ENCODE measurements at regions not wholly inside any gene's neighbourhood (a gene's known extent, or its start where the extent isn't known, plus 50 kb on each side); places are given as distances from the start of the nearest gene placed in this dataset.
"Not testable (repeated sequence)": the region's sequence is repeated elsewhere in the genome, so short reads cannot be mapped to it uniquely, and the experiment has no call there.

DNA sequence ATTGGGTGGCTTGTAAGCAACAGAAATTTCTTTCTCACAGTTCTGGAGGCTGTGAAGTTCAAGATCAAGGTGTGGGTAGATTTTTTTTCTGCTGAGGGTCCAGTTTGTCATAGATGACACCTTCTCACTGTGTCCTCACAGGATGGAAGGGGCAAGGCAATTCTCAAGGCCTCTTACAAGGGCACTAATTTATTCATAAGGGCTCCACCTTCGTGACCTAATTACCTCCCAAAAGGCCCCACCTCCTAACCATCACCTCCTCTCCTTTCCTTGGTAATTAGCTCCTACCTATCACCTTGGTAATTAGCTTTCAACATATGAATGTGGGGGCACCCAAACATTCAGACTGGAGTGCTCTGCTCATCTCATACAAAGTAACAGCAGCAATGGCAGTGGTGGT lies 92.3 kb upstream of the CD44 start:
- no CpG with 5 or more reads among the region's 1 CpG for WGBS (ENCODE audit: insufficient coverage)
- no peaks in the 10 kb centered on the region for H3K36me3 Mint-ChIP-seq
- no peaks in the 10 kb centered on the region for H3K9me3 ChIP-seq
- ATAC-seq (replicated peaks in 1 of 4) (no peak), DNase-seq (peak in 1 of 35 experiments; percentile 39)
- H3K27ac Mint-ChIP-seq, result peak overlapping the region; percentile 93 to 95
- peak overlapping the region; percentile 98 for H3K27ac ChIP-seq (ENCODE audit: low read length)
- H3K4me1 Mint-ChIP-seq, result peaks cover 95 to 97% (median 97%) of the 10 kb centered on the region in 3 donors
- peak overlapping the region in 1 of 3 donors; percentile 77 for H3K4me3 Mint-ChIP-seq
- no peaks in the 10 kb centered on the region for H3K27me3 Mint-ChIP-seq
- H3K4me1 ChIP-seq (ENCODE audit: control insufficient read depth in 1 of 2, extremely low read depth in 1 of 2, insufficient read depth in 2 of 2, low read length in 2 of 2), result peaks cover 59 to 86% of the 10 kb centered on the region in 2 experiments
- H3K4me3 ChIP-seq (ENCODE audit: control insufficient read depth in 1 of 2, extremely low read depth in 1 of 2, low read length in 1 of 2), result no peak overlapping the region
- no peaks in the 10 kb centered on the region for H3K36me3 ChIP-seq (ENCODE audit: control insufficient read depth in 2 of 2, extremely low read depth in 1 of 2, insufficient read depth in 1 of 2, low read length in 1 of 2)
- POLR2A ChIA-PET, result interaction anchor here (0.5 to 2.3 kb wide), 23 partner anchors 10 to 200 kb away, joined by 3 to 32 read pairs (median 4); partner anchors contain the start of gene CD44 (in 1 of the 2)
- no peaks in the 10 kb centered on the region for H3K27me3 ChIP-seq (replicated peaks in 1 of 2; ENCODE audit: control insufficient read depth in 2 of 2, extremely low read depth in 1 of 2, insufficient read depth in 2 of 2, low read length in 1 of 2)
- peaks cover 0 to 1% (median 0%) of the 10 kb centered on the region in 3 donors for H3K9me3 Mint-ChIP-seq
- CTCF ChIA-PET, result interaction anchor here (0.5 to 2.0 kb wide), 13 partner anchors 12 to 200 kb away, joined by 3 to 8 read pairs (median 6); partner anchors contain the start of gene CD44 (in 1 of the 2)

DNA sequence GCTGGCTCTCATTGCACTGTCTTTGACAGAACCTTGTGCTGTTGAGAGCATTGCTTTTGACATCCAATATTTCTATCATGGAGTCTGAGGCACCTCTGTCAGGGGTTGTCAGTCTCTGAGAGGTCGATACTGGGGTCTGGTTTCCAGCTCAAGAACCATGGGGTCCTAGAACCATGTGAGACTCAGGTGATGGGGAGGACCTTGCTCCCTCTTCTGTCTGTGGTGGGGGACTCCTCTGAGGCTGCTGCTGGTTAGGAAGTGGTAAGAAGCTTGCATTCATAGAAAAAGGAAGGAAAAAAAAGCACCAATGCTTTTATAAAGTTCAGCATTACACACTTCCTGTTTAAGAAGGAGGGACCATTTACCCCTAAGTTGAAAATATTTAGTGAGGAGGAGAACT lies 91.8 kb upstream of the CD44 start:
- CTCF ChIA-PET, result interaction anchor here (0.5 to 2.0 kb wide), 19 partner anchors 10 to 200 kb away, joined by 3 to 8 read pairs (median 5); partner anchors contain the start of gene CD44 (in 1 of the 2)
- H3K36me3 ChIP-seq (ENCODE audit: control insufficient read depth in 2 of 2, extremely low read depth in 1 of 2, insufficient read depth in 1 of 2, low read length in 1 of 2), result no peaks in the 10 kb centered on the region
- no peak overlapping the region for H3K4me3 ChIP-seq (ENCODE audit: control insufficient read depth in 1 of 2, extremely low read depth in 1 of 2, low read length in 1 of 2)
- ATAC-seq (replicated peaks in 1 of 4) (peak; percentile 67 to 72 (median 70)), DNase-seq (peak in 34 of 35 experiments; percentile 29 to 86 (median 58))
- H3K9me3 Mint-ChIP-seq, result peaks cover 0 to 1% (median 0%) of the 10 kb centered on the region in 3 donors
- H3K4me1 Mint-ChIP-seq, result peaks cover 95 to 97% (median 97%) of the 10 kb centered on the region in 3 donors
- WGBS (ENCODE audit: insufficient coverage), result 11% methylated on average over 1 of the region's 1 CpG
- H3K9me3 ChIP-seq, result no peaks in the 10 kb centered on the region
- peak overlapping the region; percentile 98 for H3K27ac ChIP-seq (ENCODE audit: low read length)
- peak overlapping the region; percentile 1 to 77 (median 42) for H3K4me3 Mint-ChIP-seq
- no peaks in the 10 kb centered on the region for H3K27me3 ChIP-seq (replicated peaks in 1 of 2; ENCODE audit: control insufficient read depth in 2 of 2, extremely low read depth in 1 of 2, insufficient read depth in 2 of 2, low read length in 1 of 2)
- POLR2A ChIA-PET, result interaction anchor here (0.6 to 2.3 kb wide), 30 partner anchors 11 to 1459 kb away, joined by 3 to 32 read pairs (median 4); partner anchors contain the start of gene CD44 (in 1 of the 2)
- H3K27me3 Mint-ChIP-seq, result no peaks in the 10 kb centered on the region
- H3K36me3 Mint-ChIP-seq, result no peaks in the 10 kb centered on the region
- peaks cover 59 to 85% of the 10 kb centered on the region in 2 experiments for H3K4me1 ChIP-seq (ENCODE audit: control insufficient read depth in 1 of 2, extremely low read depth in 1 of 2, insufficient read depth in 2 of 2, low read length in 2 of 2)
- H3K27ac Mint-ChIP-seq, result peak overlapping the region; percentile 93 to 95

DNA sequence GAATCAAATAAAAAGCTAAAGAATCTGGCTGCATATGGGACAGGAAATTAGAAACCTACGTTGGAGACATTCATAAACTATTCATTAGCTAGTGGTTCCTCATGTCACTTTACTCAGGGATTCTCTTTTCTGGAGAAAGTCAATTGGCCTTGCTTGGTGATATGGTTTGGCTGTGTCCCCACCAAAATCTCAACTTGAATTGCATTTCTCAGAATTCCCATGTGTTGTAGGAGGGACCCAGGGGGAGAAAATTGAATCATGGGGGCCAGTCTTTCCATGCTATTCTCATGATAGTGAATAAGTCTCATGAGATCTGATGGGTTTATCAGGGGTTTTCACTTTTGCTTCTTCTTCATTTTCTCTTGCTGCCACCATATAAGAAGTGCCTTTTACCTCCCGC lies 91.2 kb upstream of the CD44 start:
- WGBS (ENCODE audit: insufficient coverage), result no CpG with 5 or more reads among the region's 2 CpGs
- Mint-ChIP-seq H3K27ac (peak overlapping the region; percentile 93 to 95), H3K36me3 (no peaks in the 10 kb centered on the region), H3K9me3 (peaks cover 0 to 1% (median 0%) of the 10 kb centered on the region in 3 donors), H3K4me1 (peaks cover 93 to 97% (median 94%) of the 10 kb centered on the region in 3 donors), H3K27me3 (no peaks in the 10 kb centered on the region), H3K4me3 (peak overlapping the region in 2 of 3 donors; percentile 42 to 77)
- H3K27me3 ChIP-seq (replicated peaks in 1 of 2; ENCODE audit: control insufficient read depth in 2 of 2, extremely low read depth in 1 of 2, insufficient read depth in 2 of 2, low read length in 1 of 2), result no peaks in the 10 kb centered on the region
- H3K4me1 ChIP-seq (ENCODE audit: control insufficient read depth in 1 of 2, extremely low read depth in 1 of 2, insufficient read depth in 2 of 2, low read length in 2 of 2), result peaks cover 57 to 80% of the 10 kb centered on the region in 2 experiments
- H3K36me3 ChIP-seq (ENCODE audit: control insufficient read depth in 2 of 2, extremely low read depth in 1 of 2, insufficient read depth in 1 of 2, low read length in 1 of 2), result no peaks in the 10 kb centered on the region
- no peak for ATAC-seq (replicated peaks in 1 of 4)
- no peaks in the 10 kb centered on the region for H3K9me3 ChIP-seq
- ChIA-PET POLR2A (interaction anchor here (0.6 to 2.3 kb wide), 24 partner anchors 11 to 1459 kb away, joined by 3 to 32 read pairs (median 4); partner anchors contain the start of gene CD44 (in 1 of the 2)), CTCF (interaction anchor here (0.7 to 2.0 kb wide), 17 partner anchors 10 to 199 kb away, joined by 3 to 8 read pairs (median 5); partner anchors contain the start of gene CD44 (in 1 of the 2))
- no peak overlapping the region for H3K4me3 ChIP-seq (ENCODE audit: control insufficient read depth in 1 of 2, extremely low read depth in 1 of 2, low read length in 1 of 2)
- no peak for DNase-seq
- peak overlapping the region; percentile 98 for H3K27ac ChIP-seq (ENCODE audit: low read length)

DNA sequence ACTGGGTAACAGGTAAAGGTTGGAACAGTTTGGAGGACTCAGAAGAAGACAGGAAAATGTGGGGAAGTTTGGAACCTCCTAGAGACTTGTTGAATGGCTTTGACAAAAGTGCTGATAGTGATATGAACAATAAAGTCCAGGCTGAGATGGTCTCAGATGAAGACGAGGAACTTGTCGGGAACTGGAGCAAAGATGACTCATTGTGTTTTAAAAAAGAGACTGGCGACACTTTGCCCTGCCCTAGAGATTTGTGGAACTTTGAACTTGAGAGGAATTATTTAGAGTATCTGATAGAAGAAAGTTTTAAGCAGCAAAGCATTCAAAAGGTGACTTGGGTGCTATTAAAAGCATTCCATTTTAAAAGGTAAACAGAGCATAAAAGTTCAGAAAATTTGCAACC lies 90.6 kb upstream of the CD44 start:
- CTCF ChIA-PET, result interaction anchor here in 1 of 2 donors (1.0 to 1.9 kb wide), 4 partner anchors 11 to 114 kb away, joined by 4 to 7 read pairs (median 6); no protein-coding TSS in a partner anchor
- Mint-ChIP-seq H3K4me1 (peaks cover 88 to 91% (median 89%) of the 10 kb centered on the region in 3 donors), H3K27ac (peak overlapping the region; percentile 93 to 95)

DNA sequence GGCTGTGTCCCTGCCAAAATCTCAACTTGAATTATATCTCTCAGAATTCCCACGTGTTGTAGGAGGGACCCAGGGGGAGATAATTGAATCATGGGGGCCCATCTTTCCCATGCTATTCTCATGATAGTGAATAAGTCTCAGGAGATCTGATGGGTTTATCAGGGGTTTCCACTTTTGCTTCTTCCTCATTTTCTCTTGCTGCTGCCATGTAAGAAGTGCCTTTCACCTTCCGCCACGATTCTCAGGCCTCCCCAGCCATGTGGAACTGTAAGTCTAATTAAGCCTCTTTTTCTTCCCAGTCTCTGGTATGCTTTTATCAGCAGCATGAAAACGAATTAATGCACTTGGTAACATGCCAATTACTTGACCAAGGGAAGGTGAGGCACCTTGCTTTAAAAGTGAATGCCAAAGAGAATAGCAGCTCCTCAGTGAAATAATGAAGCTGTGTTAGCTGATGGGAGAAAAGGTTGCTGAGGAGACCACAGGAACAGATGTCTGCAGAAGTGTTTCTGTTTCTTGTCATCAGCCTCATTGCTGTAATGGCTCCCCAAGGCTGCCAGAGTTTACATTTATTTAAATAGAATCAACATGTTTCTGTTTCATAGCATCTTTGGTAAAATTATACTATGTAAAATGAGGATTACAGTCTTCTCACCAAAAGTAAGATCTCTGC lies 89.0 kb upstream of the CD44 start:
- no peak for ATAC-seq (replicated peaks in 1 of 4)
- ChIA-PET POLR2A (interaction anchor here (0.9 to 1.7 kb wide), 5 partner anchors 22 to 114 kb away, joined by 3 to 7 read pairs (median 3); no protein-coding TSS in a partner anchor), CTCF (interaction anchor here (1.1 to 1.8 kb wide), 5 partner anchors 9 to 50 kb away, joined by 3 to 6 read pairs (median 4); no protein-coding TSS in a partner anchor)
- H3K4me1 ChIP-seq (ENCODE audit: control insufficient read depth in 1 of 2, extremely low read depth in 1 of 2, insufficient read depth in 2 of 2, low read length in 2 of 2), result peaks cover 45 to 60% of the 10 kb centered on the region in 2 experiments
- peak overlapping the region; percentile 9 for H3K27ac ChIP-seq (ENCODE audit: low read length)
- no peak for DNase-seq
- peak overlapping the region in 1 of 2 donors; percentile 47 for H3K4me3 ChIP-seq (ENCODE audit: control insufficient read depth in 1 of 2, extremely low read depth in 1 of 2, low read length in 1 of 2)
- H3K36me3 Mint-ChIP-seq, result no peaks in the 10 kb centered on the region
- H3K4me3 Mint-ChIP-seq, result peak overlapping the region; percentile 61 to 77 (median 67)
- 86% methylated on average over 1 of the region's 4 CpGs for WGBS (ENCODE audit: insufficient coverage)
- H3K36me3 ChIP-seq (ENCODE audit: control insufficient read depth in 2 of 2, extremely low read depth in 1 of 2, insufficient read depth in 1 of 2, low read length in 1 of 2), result no peaks in the 10 kb centered on the region
- peaks cover 0 to 2% (median 1%) of the 10 kb centered on the region in 3 donors for H3K9me3 Mint-ChIP-seq
- peaks cover 74 to 76% (median 75%) of the 10 kb centered on the region in 3 donors for H3K4me1 Mint-ChIP-seq
- H3K27me3 Mint-ChIP-seq, result no peaks in the 10 kb centered on the region
- no peaks in the 10 kb centered on the region for H3K9me3 ChIP-seq
- H3K27me3 ChIP-seq (replicated peaks in 1 of 2; ENCODE audit: control insufficient read depth in 2 of 2, extremely low read depth in 1 of 2, insufficient read depth in 2 of 2, low read length in 1 of 2), result no peaks in the 10 kb centered on the region
- H3K27ac Mint-ChIP-seq, result peak overlapping the region; percentile 79 to 95

More for the DNA sequence above, 90.6 kb upstream of the CD44 start:
- H3K36me3 Mint-ChIP-seq; H3K27me3 Mint-ChIP-seq; H3K9me3 Mint-ChIP-seq; DNase-seq; H3K4me3 ChIP-seq (ENCODE audit: control insufficient read depth in 1 of 2, extremely low read depth in 1 of 2, low read length in 1 of 2); ATAC-seq (replicated peaks in 1 of 4); H3K9me3 ChIP-seq; H3K36me3 ChIP-seq (ENCODE audit: control insufficient read depth in 2 of 2, extremely low read depth in 1 of 2, insufficient read depth in 1 of 2, low read length in 1 of 2); H3K27me3 ChIP-seq (replicated peaks in 1 of 2; ENCODE audit: control insufficient read depth in 2 of 2, extremely low read depth in 1 of 2, insufficient read depth in 2 of 2, low read length in 1 of 2): not testable (repeated sequence)
- Histone ChIP-seq H3K4me1 (ENCODE audit: control insufficient read depth in 1 of 2, extremely low read depth in 1 of 2, insufficient read depth in 2 of 2, low read length in 2 of 2) (peaks cover 55 to 75% of the 10 kb centered on the region in 2 experiments), H3K27ac (ENCODE audit: low read length) (peak overlapping the region; percentile 98)
- WGBS (ENCODE audit: insufficient coverage), result 79% methylated on average over 3 of the region's 3 CpGs
- POLR2A ChIA-PET, result interaction anchor here (1.5 kb wide), 3 partner anchors 12 to 126 kb away, joined by 3 to 23 read pairs (median 4); no protein-coding TSS in a partner anchor
- peak overlapping the region in 1 of 3 donors; percentile 77 for H3K4me3 Mint-ChIP-seq

DNA sequence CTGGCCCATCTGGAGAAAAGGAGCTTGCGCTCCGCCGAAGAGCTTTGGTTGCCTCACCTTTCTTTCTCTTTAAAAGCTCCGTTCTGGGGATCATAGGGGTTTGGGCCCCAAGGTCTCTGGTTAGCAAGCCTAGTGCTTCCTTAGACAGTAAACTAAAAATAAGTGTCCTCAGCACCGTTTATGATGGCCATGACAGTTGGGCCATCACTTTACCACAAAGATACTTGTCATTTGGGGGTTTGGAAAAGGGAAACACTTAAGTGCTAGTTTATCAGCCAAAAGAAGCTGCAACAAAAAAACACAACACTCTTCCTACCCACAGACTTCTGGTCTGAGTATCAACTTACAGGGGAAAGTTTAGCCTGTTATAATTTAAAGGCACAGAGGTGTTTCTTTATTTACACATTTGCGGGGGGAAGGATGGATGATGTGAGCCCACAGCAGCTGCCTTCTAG lies 88.4 kb upstream of the CD44 start:
- no peak overlapping the region for H3K27ac ChIP-seq (ENCODE audit: low read length)
- WGBS (ENCODE audit: insufficient coverage), result no CpG with 5 or more reads among the region's 6 CpGs
- peak in 1 of 35 experiments; percentile 19 for DNase-seq

More for the DNA sequence above, 88.4 kb upstream of the CD44 start:
- ChIA-PET POLR2A (interaction anchor here (0.5 to 1.7 kb wide), 8 partner anchors 11 to 112 kb away, joined by 3 to 8 read pairs (median 3); no protein-coding TSS in a partner anchor), CTCF (interaction anchor here (0.5 to 1.8 kb wide), 6 partner anchors 8 to 109 kb away, joined by 3 to 6 read pairs (median 4); no protein-coding TSS in a partner anchor)
- Mint-ChIP-seq H3K9me3 (peaks cover 0 to 5% (median 1%) of the 10 kb centered on the region in 3 donors), H3K36me3 (no peaks in the 10 kb centered on the region), H3K27me3 (no peaks in the 10 kb centered on the region), H3K27ac (peak overlapping the region; percentile 79 to 95), H3K4me1 (peaks cover 69 to 70% (median 70%) of the 10 kb centered on the region in 3 donors), H3K4me3 (peak overlapping the region; percentile 61 to 77 (median 67))
- H3K27me3 ChIP-seq (replicated peaks in 1 of 2; ENCODE audit: control insufficient read depth in 2 of 2, extremely low read depth in 1 of 2, insufficient read depth in 2 of 2, low read length in 1 of 2), result no peaks in the 10 kb centered on the region
- H3K4me1 ChIP-seq (ENCODE audit: control insufficient read depth in 1 of 2, extremely low read depth in 1 of 2, insufficient read depth in 2 of 2, low read length in 2 of 2), result peaks cover 39 to 58% of the 10 kb centered on the region in 2 experiments
- H3K36me3 ChIP-seq (ENCODE audit: control insufficient read depth in 2 of 2, extremely low read depth in 1 of 2, insufficient read depth in 1 of 2, low read length in 1 of 2), result no peaks in the 10 kb centered on the region
- H3K9me3 ChIP-seq, result no peaks in the 10 kb centered on the region
- peak overlapping the region in 1 of 2 donors; percentile 47 for H3K4me3 ChIP-seq (ENCODE audit: control insufficient read depth in 1 of 2, extremely low read depth in 1 of 2, low read length in 1 of 2)
- ATAC-seq (replicated peaks in 1 of 4), result no peak

Data from T-cell (primary cell).